HK-2 (cell line): ENCODE measurements at regions not wholly inside any gene's neighbourhood (a gene's known extent, or its start where the extent isn't known, plus 50 kb on each side); places are given as distances from the start of the nearest gene placed in this dataset.
A peak's percentile ranks its signal among the peaks of the same experiment; 100 is the strongest.
"Not testable (repeated sequence)": the region's sequence is repeated elsewhere in the genome, so short reads cannot be mapped to it uniquely, and the experiment has no call there.

Experiments
- DNase-seq: peaks from one replicate; pipeline ENCODE4 v3.0.0-alpha.2; 2018; ENCODE audit not compliant: unreplicated experiment

- DNase-seq = peak; percentile 47
Observed at GRCh38 chr15:38073178-38073946, 138.9 kb downstream of the TMCO5A start.

DNA sequence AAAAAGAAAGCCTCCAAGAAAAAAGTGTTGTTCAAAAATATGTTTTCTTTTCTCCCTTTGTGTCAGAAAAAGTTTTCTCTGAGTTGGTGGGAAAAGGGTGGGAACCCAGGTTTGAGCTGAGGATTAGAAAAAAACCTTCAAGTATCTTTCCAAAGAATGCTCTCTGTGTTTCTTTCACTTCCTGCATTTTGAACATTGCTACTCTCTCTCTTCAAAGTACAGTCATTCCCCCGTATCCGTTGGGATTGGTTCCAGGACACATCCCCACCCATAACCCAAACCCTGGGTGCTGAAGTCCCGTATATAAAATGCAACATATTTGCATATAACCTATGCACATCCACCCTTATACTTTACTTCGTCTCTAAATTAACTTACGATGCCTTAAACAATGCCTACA lies 139.6 kb downstream of the TMCO5A start:
- DNase-seq = no peak

DNA sequence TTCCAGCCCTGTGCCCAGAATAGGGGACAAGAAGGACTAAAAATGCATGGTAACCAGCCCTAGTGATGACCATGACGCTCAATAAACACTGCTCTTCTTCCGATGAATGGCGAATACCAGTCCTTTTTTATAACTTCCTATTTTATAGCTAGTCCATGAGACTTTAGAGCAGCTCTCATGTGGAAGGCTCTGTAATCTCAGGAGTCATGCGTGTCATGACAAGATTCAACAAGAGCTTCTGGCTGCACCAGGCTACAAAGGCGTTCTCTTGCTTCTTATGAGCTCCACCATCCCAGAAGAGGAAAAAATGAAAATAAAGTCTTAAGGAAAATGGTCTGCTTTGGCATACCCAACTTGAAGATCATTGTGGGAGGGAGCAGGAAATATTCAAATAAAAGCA lies 141.0 kb downstream of the TMCO5A start:
- no peak for DNase-seq

DNA sequence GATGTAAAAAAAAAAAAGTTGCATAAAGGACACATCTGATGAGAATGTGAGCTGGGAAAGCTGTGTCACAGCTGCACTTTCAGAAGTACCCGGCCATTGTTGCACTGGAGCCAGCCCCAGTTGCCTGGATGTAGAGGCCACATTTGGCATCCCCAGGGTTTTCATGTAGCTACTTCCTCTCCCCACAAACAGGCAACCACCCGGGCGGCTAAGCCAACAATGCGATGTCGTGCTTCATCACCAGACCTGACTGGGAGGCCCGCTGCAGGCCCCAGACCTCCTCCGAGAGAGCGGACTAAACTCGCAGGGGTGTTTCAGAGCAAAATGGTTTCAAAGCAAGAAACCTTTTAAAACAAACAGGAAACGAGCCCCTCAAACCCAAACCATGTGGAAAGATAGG lies 142.3 kb downstream of the TMCO5A start:
- DNase-seq = no peak

DNA sequence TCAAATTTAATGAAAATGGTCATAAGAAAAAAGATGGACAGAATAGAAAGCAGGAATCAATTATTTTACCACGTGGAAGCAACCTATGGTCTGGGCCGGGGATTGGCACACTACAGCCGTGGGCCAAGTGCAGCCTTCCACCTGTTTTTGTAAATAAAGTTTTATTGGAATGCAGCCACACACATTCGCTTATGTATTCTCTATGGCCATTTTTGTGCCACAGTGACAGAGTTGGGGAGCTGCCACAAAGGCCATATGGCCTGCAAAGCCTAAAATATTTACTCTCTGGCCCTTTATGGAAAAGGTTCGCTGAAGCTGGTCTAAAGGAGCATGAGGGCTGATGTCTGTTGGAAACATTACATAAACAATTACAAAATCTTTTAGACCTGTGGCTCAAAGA lies 144.8 kb downstream of the TMCO5A start:
- no peak for DNase-seq

- no peak for DNase-seq
Observed at GRCh38 chr15:38080651-38081275, 146.3 kb downstream of the TMCO5A start.

DNA sequence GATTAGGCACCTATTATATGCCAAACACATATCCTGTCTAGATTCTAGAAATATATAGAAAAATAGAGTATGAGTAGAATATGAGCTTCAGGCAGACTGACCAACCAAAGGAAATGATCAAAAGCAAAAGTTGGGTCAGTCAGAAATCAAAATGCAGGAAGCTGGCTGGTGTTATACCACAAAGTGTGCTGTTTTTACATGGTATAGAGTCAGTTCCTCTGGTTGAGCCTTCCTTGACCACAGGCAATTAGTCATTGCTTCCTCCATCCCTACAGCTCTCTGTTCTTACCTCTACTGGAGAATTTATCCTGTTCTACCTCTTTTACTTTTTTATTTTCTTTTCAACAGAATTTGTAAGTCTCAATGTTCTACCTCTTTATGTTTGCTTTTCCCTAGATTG lies 149.8 kb downstream of the TMCO5A start:
- DNase-seq = no peak

DNA sequence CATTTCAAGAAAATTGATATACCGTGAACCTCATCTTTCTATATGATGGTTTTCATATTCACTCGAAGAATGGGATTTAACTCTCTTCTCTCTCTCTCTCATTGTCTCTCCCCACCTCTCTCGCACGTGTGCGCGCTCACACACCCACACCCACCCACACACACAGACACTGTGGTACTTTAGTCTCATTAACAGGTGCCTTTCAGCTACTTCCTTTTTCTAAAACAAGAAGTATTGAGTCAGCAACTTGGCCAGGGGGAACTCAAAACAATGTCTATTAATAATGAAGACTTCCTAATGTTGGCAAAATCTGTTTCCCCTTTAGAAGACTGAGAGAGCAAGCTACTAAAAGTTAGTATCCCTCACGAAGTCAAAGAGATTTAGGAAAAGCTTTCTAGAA lies 150.7 kb downstream of the TMCO5A start:
- DNase-seq = no peak

- DNase-seq = no peak
Observed at GRCh38 chr15:38085931-38086568, 151.6 kb downstream of the TMCO5A start.

GRCh38 chr15:38086611-38087010 lies 152.2 kb downstream of the TMCO5A start:
- DNase-seq = no peak

GRCh38 chr15:38088971-38089370 lies 154.5 kb downstream of the TMCO5A start:
- no peak for DNase-seq

- DNase-seq = no peak
Observed at GRCh38 chr15:38090223-38090622, 155.8 kb downstream of the TMCO5A start.

DNA sequence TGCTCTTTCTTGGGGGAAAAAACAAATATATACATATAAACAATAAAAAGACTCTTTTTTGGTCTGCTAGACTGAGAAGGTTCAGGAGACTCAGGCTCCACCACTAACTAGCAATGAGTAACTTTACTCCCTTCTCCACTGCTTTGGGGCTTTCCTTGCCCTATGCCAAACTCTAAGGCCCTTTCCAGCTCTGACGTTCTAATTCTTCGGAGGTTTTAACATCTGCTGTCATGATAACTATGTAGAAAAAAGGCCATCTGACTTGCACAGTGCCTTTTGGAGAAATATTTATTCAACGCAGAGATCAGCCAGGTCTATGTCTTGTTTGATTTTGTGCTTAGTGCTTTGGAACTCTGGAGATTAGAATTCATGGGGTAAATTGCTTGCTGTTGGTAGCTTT lies 156.2 kb downstream of the TMCO5A start:
- no peak for DNase-seq

DNA sequence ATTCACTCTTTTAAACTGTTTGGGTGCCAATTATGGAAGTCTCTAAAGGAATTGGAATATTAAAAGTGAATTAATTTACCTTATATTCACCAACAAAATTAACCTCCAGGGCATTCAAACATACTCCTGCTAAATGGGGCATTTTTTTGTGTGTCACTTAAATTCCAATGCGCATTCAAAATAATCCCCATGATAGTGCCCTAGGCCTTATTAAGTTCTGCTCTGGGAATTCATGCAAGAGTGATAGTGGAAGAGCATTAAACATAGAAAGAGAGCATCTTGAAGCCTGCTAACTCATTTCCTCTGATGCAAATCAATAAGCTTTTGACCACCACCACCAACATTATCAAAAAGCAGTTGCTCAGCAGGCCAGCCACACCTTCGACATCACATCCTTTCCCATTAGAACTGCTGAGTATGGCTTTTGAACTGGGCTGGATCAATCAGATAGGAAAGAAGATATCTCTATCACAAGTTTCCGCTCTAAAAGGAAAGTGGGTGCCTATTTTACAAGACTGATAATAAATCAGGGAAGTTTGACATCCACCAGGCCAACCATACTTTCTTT lies 156.7 kb downstream of the TMCO5A start:
- DNase-seq = no peak

DNA sequence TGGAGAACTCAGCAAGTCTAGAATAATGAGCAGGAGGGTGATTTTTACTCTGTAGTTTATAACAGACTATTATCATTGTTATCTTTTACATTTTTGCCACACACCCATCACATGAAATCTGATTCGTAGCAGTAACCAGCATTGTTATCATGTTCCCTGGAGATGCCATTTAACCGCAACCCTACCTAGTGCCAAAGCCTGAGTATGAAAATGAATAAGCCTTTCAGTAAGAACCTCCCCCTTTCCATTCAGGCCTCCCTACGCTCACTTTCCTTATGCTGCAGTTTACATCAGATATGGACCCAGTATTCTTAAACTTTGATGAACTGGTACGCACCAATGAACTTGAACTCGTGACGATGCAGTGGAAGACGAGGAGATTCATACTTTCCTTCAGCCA lies 158.7 kb upstream of the SPRED1 start:
- no peak for DNase-seq

DNA sequence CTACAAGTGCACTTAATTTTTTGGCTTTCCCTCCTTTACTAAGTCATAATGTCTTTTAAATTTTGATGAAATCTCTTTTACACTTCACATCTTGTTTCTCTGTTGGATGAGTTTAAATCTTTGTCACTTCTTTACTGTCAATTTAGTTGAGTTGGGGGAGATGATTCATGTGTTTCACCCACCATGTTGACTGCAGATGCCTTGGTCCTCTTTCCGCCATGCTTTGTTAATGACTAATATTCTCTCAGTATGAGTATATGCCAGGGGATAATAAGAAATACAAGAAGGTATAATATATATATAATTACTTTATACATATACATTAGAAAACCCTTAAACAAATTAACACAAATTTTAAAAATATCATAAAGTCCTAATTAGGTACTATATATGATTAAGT lies 149.7 kb upstream of the SPRED1 start:
- no peak for DNase-seq

DNA sequence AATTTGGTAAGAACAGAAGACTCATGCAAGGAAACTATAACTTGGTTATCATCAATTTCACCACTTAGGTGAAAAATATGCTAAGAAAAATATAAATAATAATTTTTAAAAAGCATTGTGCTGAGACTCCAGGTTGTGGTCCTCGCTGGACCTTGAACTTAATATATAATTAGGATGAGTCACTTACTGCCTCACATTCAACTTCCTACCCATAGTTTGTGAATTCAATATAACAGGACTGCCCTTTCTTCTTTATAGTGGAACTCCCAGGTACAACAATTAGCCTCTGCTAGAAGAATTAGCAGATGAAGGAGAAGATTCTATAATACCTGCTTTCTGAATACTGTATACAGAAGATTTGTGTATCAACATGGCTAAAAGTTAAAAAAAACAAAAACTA lies 149.1 kb upstream of the SPRED1 start:
- no peak for DNase-seq

DNA sequence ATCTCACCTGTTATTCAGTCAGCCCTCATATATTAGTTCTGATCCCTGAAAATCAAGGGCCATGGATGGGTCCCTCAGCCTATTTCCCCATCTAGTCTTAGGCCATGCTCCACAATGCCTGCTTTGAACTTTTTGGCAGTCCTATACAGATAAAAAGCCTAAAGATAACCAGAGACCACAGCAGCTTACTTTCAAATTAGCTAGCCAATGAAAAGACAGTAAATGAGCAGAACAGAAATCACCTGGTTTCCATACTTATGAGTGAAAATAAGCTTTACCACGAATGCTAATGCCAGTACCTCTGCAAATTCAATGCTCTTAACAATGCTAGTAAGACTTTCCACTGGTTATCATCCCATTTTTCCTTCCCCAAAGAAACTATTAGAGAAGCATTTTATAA lies 141.6 kb upstream of the SPRED1 start:
- DNase-seq = no peak

- DNase-seq = no peak
Observed at GRCh38 chr15:38112406-38112805, 140.2 kb upstream of the SPRED1 start.

GRCh38 chr15:38115121-38115520 lies 137.5 kb upstream of the SPRED1 start:
- no peak for DNase-seq

DNA sequence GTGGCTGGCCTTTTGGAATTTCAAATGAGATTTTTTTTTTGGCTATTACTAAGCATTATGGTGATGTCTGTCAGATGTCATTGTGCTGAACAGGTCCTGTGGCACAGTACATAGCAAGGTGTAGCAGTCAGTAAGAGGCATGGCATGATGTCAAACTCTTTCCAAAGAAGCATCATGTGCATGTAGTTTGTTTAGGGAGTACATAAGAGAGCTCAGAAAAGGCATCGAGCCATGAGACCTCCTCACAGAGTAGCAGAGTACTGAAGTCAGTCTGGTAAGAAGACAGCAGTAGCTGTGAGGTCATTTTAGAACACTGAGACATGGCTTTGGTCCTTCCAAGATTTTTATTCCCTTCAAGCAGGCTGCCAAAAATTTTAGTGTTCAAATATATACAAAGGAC lies 134.9 kb upstream of the SPRED1 start:
- DNase-seq = no peak

DNA sequence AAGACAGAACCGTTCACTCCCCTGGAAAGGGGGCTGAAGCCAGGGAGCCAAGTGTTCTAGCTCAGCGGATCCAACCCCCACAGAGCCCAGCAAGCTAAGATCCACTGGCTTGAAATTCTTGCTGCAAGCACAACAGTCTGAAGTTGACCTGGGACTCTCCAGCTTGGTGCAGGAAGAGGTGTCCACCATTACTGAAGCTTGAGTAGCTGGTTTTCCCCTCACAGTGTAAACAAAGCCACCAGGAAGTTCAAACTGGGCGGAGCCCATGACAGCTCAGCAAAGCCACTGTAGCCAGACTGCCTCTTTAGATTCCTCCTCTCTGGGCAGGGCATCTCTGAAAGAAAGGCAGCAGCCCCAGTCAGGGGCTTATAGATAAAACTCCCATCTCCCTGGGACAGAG lies 132.8 kb upstream of the SPRED1 start:
- not testable (repeated sequence) for DNase-seq

- DNase-seq = no peak
Observed at GRCh38 chr15:38127306-38127771, 125.3 kb upstream of the SPRED1 start.
